HG02763 (cell line): ENCODE measurements at regions not wholly inside any gene's neighbourhood (a gene's known extent, or its start where the extent isn't known, plus 50 kb on each side); places are given as distances from the start of the nearest gene placed in this dataset.

Experiments
- ATAC-seq: cut with Tn5 transposase; IDR thresholded peaks from one replicate; pipeline ENCODE4 v1.9.1; 2021; ENCODE audit warnings: mild to moderate bottlenecking, moderate library complexity; ENCODE audit not compliant: unreplicated experiment

DNA sequence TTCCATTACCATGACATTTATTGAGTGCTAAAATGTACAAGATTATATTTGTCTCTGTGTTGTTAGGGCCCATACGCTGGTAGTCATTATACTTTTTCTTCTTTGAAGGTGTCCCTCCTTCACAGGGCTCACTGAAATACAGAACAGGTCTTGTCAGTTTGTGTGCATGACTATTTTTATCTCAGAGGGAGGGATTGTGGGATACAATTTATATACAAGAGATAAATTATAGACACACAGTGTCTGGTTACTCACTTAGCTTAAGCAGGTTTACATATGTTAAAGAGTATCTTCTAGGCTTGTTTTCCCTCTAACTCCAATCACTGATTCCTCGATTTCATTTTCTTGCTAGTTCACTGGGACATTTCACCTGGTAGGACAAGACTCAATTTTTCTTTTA lies 143.3 kb upstream of the GUCY1A1 start:
- ATAC-seq = no peak

DNA sequence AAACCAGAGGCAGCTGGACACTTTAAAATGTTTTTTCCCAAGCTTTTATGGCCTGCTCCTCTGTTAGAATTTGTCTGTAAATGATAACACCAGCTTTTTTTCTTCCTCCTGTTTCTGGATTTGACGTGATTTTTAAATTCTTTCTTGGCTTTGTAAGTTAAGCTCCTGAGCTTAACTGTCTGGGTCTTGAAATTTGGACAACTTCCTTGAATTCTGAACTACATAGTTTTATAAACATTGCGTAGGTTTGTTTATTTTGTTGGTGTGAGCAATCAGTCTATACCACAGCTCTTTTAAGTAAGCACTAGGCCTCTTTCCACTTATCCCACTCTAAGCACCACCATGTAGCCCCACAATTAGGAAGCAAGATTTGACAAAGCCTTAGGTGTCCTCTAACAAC lies 144.4 kb upstream of the GUCY1A1 start:
- no peak for ATAC-seq

DNA sequence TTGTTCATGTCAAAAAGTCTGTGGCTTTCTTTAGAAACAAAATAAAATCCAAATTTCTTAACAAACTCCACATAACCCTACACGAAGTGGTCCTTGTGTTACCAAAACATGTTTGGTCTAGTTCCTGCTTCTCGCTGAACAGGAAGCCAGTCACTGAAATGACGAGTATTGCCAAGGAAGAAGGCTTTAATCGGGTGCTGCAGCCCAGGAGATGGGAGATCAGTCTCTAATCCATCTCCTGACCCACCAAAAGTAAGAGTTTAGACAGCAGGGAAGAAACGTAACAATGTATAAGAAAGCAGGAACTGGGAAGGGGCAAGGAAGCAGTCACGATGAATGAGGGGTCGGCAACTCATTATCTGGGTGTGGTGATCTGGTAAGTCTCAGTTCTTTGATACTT lies 144.6 kb upstream of the MAP9 start:
- ATAC-seq = no peak

DNA sequence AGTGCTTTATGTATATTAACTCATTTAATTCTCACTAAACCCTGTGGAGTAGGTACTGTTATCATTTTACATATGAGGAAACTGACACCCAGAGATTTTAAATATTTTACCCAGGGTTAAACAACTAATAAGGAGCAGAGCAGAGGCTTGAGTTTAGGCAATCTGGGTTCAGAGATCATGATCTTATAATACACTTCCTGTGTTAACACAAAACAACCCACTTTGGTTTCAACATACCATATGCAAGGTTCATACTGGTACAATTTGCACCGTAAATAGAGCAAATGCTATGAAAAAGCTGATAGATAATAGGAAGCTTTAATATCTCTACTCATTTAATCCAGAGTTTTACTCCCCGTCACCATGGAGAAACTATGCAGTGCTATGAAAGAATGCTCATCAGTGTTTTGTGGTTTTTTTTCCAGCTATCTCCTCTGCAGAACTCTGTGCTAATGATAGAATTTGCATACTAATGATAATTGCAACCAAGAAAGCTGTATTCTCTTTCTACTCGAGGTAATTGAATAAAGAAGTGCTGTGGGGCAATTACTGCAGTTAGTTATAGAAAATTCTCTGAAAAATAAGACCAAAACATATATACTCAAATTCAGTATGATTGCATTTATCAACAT lies 138.8 kb upstream of the MAP9 start:
- no peak for ATAC-seq

DNA sequence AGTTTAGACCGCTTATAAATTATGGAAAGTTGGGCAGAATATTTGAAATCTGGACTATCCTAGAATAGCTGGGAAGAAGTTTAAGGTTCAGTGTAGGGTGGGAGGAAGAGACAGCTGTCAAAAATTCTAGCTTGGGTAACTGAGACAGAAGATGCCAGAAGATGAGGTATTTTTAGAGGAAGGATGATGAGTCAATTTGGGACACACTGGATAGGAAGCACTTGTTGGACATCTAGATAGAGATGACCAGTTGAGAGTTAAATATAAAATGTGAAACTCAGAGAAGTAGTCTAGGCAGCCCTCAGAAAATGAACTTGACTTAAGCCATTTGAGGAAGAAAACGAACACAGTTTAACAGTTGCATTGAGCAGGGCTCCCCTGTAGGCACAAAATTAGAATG lies 137.9 kb upstream of the MAP9 start:
- ATAC-seq = no peak

DNA sequence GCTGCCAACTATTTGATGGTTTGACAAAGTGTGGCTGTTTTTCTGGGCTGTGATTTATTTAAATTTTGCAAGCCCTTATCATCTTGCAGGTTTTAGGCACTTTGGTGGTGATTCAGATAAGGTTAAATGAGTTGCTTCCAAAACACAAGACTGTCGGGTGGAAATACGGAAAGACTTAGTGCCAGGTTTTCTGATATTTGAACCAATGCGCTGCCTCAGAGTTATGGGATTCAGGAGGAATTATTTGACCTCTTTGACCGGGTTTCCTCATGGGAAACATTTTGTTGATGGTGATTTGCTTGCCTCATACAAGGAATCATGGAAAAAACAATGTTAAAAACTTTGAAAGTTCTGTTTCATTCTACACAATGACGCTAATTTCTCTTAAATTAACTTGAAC lies 136.1 kb upstream of the MAP9 start:
- ATAC-seq = no peak

DNA sequence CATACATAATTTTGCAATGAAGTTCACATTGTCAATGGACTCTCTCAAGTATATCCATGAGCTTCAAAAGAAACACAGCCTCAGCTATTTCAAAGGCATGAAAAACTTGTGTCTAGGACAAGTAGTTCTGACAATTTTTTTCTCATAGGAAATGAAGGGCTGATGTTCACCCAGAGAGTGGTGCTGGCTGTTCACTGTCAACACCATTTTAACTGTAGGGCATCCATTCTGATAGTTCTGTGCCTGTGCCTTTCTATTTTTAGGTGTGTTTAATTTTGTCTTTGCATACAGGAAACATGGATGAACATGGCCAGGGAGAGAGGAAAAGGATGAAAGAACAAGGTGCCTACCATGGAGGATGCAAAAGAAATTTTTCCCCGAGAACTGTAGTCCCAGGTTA lies 135.3 kb upstream of the MAP9 start:
- no peak for ATAC-seq

DNA sequence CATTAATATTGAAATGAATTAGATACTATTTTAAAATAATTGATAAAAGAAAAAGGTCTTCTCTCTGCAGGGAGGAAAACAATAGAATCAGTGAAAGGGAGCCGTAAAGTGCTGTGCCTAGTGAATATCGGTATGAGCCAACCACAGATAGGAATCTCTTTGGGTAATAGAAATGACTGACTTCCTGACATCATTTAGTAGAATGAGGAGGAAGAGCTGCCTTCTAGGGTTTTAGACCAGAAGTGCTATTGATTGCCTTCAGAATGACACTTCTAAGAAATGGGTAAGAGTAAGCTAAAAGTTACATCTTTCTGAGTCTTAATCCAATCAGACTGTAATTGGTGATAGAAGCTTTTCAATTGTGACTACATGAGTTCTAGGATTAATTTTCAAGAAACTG lies 134.0 kb upstream of the MAP9 start:
- ATAC-seq = no peak

DNA sequence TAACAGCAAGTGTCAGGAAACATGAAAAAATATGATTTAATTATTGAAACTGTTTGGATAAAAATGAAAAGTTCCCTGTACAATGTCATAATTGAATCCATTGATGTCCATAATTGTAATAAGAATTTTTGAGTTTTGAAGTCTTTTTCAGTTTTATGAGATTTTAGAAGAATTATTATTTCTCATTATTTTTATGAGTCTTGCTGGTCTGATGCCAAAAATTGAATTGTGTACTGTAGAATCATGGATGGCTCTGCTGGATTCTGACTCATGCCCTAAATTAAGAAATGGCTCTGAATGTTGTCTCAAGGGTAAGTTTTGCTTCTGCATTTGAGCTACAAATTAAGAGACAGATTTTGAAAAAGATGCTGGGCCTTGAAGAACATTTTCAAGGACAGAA lies 132.8 kb upstream of the MAP9 start:
- ATAC-seq = no peak

DNA sequence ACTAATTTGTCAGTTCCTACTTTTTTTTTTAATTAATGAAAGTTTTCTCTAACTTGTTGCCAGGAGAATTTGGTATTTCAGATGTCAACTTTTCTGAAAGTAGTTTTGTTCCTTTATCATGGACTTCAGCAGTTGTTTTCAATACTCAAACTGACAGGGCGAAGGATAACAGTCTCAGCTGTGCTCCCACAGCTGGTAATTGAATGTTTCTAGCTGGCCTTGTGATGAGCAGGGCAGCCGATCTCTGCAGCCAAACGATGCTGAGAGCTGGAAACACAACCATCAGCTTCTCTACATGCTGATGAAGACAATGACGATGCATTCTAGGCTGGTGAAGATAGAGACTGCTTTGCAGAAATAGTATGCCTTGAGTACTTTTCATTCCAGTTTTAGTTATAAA lies 130.0 kb upstream of the MAP9 start:
- no peak for ATAC-seq

DNA sequence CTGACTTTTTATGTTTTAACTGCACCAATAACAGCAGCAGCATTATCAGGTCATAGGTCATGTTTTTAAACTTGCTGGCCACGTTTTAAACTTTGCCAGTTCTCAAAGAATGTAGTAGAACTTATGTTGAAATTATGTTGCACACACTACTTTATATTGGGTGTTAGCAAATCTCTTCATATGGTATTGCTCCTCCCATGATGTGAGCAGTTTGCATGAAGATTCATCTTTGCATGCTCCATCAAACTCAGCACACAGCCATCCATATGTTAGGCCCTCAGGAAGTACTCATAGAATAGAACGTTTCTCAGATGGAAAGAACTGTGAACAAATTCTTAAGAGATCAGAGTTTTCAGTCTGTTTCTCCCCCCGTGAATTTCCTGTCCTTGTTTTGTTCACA lies 128.6 kb upstream of the MAP9 start:
- no peak for ATAC-seq

DNA sequence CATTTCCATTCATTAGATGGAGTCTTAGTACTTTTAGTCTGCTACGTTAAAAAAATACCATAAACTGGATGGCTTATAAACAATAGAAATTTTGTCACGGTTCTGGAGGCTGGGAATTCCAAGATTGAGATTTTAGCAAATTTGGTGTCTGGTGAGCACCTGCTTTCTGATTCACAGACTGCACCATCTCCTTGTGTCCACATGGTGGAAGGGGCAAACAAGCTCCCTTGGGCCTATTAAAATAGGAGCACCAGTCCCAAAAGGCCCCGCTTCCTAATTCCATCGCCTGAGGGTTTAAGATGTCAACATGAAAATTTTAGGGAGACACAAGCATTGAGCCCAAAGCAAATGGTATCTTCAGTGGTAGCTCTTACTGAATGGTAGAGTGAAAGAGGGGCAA lies 120.5 kb upstream of the MAP9 start:
- ATAC-seq = no peak

DNA sequence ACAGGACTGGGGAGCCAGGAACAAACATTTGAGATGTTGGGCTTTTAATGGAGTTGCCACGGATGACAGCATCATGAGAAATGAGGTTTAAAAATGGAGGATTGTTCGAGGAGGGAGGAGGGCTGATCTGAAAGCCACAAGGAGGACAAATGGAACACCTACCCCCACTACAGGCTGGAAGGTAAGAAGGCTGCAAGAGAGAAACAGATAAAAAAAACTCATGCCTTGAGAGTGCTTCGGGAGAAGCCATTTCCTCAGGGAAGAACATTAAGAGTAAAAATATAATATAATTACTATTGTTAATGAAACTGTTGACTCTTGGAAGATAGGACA lies 119.5 kb upstream of the MAP9 start:
- no peak for ATAC-seq

DNA sequence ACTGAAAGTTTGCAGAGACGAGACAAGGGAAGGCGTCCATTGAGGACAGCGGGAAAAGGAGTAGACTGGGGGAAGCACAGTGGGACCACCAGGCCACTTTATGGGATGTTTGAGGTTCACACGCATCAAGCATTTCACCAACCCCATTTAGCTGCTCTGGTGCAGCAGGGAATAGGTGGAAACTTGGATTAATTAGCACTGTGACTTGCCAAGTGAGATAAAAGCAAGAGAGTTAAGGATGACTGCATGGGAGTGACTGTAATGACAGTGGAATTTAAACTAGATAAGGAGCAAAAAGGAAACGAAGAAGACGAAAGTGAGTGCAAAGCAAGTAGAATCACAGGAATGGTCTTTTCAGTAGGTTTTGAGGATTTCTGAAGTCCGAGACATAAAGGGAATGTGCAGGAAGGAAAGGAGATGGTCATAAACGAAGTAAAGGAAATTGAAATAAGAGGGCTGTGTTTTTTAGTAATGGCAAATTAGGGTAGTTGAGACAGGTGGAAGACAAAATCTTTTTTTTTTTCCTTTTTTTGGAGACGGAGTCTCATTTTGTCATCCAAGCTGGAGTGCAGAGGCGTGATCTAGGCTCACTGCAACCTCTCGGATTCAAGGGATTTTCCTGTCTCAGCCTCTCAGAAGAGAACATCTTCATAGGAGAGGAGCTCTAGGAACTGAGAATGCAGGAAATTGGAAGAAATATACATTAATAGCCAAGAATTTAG lies 119.0 kb upstream of the MAP9 start:
- ATAC-seq = no peak

DNA sequence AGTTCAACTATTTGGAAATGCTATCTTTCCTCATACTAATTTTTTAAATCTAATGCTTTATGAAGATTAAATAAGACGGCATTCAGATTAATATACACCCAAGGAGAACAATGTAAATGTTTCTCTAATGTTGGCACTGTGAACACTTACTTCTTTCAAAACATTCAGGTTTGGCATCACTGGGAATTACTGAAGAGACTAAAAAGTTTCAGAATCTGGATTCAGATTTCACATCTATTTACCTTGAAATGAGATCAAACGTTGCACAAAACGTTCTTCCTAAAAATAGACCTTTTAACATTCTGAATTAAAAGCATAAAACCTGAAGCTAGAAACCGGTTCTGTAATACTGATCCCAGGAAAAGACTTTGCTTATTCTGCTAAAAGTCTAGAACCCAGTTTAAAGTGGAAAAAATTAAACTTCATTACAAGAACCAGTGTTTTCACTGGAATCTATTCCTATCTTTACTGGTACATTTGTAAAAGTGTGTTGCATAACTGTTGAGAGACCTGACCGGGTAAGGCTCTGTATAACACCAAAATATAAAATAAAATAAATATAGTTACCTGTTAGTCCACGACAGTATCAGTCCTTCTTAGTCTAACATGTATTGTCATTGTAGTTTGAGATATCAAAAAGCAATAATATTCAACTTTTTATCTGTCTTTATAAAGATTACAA lies 117.4 kb upstream of the MAP9 start:
- ATAC-seq = no peak

DNA sequence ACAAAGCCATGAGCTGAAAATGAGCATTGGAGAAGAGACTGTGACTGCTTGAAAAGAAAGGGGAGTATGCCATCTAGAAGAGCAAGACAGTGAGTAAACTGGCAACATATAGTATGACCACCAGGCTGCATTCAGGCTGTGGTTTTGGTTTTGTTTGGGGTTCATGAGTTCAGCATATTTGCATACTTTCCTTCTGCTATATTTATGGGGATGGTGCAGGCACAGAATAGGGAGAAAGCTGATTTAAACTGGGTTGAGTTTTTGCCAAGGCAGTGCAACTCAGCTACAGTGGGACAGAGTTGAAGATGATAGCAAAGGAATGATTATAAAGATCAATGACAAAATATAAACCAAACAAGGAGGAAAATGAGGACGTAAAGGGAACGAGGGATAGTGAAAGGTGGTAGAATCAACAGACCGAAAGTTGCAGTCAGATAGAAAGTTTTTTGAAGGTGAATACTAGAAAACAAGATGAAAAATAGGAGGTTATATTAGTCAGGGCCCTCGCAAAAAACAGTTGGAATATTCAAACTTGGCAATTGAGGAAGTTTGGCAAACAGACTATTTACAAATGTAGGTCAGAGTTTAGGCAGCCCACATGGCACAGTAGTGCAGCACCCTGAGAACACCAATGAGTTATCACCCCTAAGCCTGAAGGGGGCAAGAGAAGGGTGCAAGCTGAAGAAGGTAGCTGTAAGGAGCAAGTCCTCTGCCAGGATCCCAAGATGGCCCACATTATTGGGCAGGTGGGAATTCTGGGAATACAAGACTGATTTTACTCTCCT lies 114.8 kb upstream of the MAP9 start:
- peak; percentile 98 for ATAC-seq

DNA sequence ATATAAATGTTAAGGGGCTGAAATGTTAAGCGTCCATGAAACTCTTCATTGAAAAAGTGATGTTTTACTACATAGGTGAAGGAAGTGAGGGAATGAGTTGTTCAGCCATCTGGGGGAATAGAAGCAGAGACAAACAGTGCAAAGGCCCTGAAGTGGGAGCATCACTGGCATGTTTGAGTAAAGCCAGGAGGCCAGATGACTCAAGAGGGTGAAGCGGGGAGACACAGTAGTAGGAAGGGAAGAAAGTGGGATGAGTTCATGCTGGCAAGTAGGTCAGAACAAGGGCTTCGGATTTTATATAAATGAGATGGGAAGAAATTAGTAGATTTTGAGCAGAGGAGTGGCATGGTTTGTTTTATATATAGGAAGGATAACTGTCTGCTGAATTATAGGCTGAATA lies 112.5 kb upstream of the MAP9 start:
- ATAC-seq = no peak

DNA sequence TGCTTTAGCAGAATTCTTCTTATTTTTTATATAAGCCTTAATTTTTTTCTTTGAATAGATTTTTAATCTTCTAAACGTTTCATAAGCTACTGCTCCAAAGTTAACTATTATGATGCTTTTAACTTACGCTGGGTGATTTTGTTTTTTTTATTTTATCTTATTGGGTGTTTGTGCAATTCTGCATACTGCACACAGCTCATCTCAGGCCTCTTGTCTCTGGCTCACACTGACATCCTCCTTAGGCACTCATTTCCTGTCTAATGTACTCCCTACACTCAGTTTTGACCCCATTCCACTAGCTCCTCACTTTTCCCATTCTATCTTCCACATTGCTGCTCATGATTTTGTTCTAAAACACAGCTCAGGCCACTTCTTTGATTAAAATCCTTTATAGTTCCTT lies 111.9 kb upstream of the MAP9 start:
- ATAC-seq = no peak

DNA sequence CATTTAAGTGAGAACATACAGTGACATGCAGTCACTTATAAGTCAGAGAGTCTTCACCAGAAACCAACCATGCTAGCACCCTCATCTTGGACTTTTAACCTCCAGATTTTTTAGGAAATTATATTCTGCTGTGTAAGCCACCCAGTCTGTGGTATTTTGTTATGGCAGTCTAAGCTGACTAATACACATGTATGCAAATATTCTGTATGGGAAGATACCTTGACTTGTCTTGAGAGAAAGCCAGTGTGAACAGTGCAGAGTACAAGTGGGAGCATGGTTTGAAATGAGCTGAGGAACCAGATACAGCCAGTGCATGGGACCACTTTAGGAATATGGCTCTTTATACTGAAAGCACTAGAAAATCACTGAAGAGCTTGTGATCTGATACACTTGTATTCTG lies 110.4 kb upstream of the MAP9 start:
- no peak for ATAC-seq

DNA sequence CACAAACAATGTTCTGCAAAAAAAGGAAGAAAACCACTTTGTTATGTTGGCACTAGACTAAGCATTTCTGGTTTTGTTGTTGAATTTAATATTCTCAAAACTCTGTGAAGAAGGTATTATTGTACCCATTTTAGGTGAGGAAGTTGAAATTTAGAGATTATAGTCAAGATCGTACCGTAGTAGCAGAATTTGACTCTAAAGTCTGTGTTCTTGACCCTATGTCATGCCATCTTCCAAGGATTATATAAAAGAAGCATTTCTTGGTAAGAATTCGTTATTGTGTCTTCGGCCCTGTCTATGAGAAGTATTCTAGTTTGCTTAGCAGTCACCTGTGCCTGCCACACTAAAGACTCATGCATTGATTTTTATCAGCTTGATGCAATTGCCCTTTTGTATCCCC lies 104.4 kb upstream of the MAP9 start:
- ATAC-seq = no peak

DNA sequence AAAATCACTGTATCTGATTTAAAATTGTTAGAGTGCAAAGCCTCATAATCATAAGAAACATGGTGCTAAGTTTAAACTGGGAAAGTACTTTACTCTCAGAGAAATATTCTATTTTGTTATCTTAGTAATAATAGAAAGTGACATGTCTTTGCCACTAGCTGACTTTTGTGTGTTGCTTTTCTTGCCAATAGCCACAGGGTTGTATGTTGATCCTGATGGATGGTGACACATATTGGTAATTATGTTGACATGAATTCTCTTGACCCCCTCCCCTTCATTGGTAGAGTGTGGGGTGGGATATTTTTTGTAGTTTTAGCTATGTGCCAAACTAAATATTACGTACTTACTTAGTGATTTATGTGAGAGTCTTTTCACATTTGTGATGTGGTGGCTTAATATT lies 103.1 kb upstream of the MAP9 start:
- no peak for ATAC-seq

DNA sequence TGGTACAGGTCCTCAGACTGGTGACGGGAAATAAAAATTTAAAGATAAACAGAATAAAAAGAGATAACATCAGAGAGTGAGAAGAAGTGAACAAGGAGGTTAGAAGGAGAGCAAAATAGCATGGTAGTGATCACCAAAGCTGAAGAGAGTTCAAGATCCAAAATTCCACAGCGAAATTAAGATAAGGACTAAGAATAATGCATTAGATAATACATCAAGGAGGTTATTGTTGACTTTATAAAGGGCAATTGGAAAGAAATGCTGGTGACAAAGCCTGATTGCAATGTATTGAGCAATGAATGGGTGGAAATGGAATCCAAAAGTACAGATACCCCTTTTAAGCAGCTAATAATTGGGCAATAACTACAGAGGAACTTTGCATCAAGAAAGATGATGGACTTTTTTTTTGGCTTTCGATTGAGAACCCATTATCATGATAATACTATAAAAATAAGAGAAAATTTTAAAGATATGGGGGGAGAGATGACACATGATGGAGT lies 101.6 kb upstream of the MAP9 start:
- ATAC-seq = no peak
